Type B pancreatic cell (in vitro differentiated cells): ENCODE measurements at regions not wholly inside any gene's neighbourhood (a gene's known extent, or its start where the extent isn't known, plus 50 kb on each side); places are given as distances from the start of the nearest gene placed in this dataset.
"Not testable (repeated sequence)": the region's sequence is repeated elsewhere in the genome, so short reads cannot be mapped to it uniquely, and the experiment has no call there.

Source experiments
- DNase-seq: peaks from one replicate; pipeline ENCODE4 v3.0.0; 2021; ENCODE audit warnings: mixed read lengths; ENCODE audit not compliant: unreplicated experiment; ENCODE audit errors: extremely low spot score
- H3K27ac Mint-ChIP-seq: 2 replicates; pipeline ENCODE4 v1.8.0; 2021; ENCODE audit warnings: mild to moderate bottlenecking, mixed read lengths
- H3K27me3 Mint-ChIP-seq: 2 replicates; pipeline ENCODE4 v1.8.0; 2021; ENCODE audit warnings: mixed read lengths
- H3K36me3 Mint-ChIP-seq: 2 replicates; pipeline ENCODE4 v1.8.0; 2021; ENCODE audit warnings: mixed read lengths
- H3K4me1 Mint-ChIP-seq: one replicate; pipeline ENCODE4 v1.8.0; 2021; ENCODE audit warnings: mixed read lengths; ENCODE audit not compliant: unreplicated experiment
- H3K4me3 Mint-ChIP-seq: 2 replicates; pipeline ENCODE4 v1.8.0; 2021; ENCODE audit warnings: mild to moderate bottlenecking, mixed read lengths
- H3K9me3 Mint-ChIP-seq: 2 replicates; pipeline ENCODE4 v1.8.0; 2021; ENCODE audit warnings: mixed read lengths
- TF ChIP-seq, protein P1 (sequence below): fragments of 200-600 bp; sonication (generic); conservative IDR thresholded peaks from 2 replicates; pipeline ENCODE4 v1.5.0; 2021; ENCODE audit warnings: antibody characterized with exemption, mild to moderate bottlenecking

DNA sequence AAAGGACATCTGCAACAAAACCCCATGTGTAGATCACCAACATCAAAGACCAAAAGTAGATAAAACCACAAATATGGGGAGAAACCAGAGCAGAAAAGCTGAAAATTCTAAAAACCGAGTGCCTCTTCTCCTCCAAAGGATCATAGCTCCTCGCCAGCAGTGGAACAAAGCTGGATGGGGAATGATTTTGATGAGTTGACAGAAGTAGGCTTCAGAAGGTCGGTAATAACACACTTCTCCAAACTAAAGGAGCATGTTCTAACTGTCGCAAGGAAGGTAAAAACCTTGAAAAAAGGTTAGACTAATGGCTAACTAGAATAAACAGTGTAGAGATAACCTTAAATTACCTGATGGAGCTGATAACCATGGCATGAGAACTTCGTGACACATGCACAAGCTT, 109.9 kb upstream of the SYNCRIP start:
- no peak overlapping the region for H3K27ac Mint-ChIP-seq
- no peak overlapping the region for H3K4me3 Mint-ChIP-seq
- H3K9me3 Mint-ChIP-seq, result no peaks in the 10 kb centered on the region
- no peaks in the 10 kb centered on the region for H3K36me3 Mint-ChIP-seq
- no peak for DNase-seq
- H3K4me1 Mint-ChIP-seq, result no peaks in the 10 kb centered on the region
- H3K27me3 Mint-ChIP-seq, result no peaks in the 10 kb centered on the region
- TF ChIP-seq, protein P1, sequence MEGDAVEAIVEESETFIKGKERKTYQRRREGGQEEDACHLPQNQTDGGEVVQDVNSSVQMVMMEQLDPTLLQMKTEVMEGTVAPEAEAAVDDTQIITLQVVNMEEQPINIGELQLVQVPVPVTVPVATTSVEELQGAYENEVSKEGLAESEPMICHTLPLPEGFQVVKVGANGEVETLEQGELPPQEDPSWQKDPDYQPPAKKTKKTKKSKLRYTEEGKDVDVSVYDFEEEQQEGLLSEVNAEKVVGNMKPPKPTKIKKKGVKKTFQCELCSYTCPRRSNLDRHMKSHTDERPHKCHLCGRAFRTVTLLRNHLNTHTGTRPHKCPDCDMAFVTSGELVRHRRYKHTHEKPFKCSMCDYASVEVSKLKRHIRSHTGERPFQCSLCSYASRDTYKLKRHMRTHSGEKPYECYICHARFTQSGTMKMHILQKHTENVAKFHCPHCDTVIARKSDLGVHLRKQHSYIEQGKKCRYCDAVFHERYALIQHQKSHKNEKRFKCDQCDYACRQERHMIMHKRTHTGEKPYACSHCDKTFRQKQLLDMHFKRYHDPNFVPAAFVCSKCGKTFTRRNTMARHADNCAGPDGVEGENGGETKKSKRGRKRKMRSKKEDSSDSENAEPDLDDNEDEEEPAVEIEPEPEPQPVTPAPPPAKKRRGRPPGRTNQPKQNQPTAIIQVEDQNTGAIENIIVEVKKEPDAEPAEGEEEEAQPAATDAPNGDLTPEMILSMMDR, result no peak

DNA sequence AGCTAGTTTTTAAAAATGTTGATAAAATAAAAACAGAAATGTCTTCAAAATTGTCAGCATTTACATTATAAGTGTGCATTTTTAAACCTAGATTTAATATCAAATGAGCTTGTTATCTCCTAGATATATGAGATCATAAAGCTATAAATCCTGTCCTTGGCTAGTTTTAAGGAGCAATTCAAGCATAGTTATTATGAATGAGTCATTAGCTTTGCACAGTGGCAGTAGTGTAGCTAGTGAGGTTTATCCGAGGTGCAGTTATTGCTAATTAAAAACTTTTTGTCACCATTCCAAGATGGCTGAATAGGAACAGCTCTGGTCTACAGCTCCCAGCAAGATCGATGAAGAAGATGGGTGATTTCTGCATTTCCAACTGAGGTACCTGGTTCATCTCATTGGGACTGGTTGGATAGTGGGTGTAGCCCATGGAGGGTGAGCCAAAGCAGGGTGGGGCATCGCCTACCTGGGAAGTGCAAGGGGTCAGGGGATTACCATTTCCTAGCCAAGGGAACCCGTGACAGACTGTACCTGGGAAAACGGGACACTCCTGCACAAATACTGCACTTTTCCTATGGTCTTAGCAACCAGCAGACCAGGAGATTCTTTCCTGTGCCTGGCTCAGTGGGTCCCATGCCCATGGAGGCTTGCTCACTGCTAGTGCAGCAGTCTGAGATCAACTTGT, 108.8 kb upstream of the SYNCRIP start:
- TF ChIP-seq, protein P1, result no peak
- H3K36me3 Mint-ChIP-seq, result no peaks in the 10 kb centered on the region
- no peak overlapping the region for H3K4me3 Mint-ChIP-seq
- H3K4me1 Mint-ChIP-seq, result no peaks in the 10 kb centered on the region
- H3K9me3 Mint-ChIP-seq, result no peaks in the 10 kb centered on the region
- no peaks in the 10 kb centered on the region for H3K27me3 Mint-ChIP-seq
- DNase-seq, result no peak
- no peak overlapping the region for H3K27ac Mint-ChIP-seq

DNA sequence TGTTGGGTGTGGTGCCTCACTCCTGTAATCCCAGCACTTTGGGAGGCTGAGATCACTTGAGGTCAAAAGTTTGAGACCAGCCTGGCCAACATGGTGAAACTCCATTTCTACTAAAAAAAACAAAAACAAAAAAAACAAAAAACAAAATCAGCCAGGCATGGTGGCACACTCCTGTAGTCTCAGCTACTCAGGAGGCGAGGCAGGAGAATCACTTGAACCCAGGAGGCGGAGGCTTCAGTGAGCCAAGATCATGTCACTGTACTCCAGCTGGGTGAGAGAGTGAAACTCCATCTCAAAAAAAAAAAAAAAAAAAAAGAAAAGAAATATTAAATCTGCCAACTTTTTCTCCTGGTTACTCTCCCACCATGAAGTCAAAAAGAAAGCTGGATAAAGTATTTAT, 107.5 kb upstream of the SYNCRIP start:
- not testable (repeated sequence) for H3K27ac Mint-ChIP-seq, H3K9me3 Mint-ChIP-seq, H3K4me3 Mint-ChIP-seq, H3K27me3 Mint-ChIP-seq, DNase-seq, H3K4me1 Mint-ChIP-seq, H3K36me3 Mint-ChIP-seq

DNA sequence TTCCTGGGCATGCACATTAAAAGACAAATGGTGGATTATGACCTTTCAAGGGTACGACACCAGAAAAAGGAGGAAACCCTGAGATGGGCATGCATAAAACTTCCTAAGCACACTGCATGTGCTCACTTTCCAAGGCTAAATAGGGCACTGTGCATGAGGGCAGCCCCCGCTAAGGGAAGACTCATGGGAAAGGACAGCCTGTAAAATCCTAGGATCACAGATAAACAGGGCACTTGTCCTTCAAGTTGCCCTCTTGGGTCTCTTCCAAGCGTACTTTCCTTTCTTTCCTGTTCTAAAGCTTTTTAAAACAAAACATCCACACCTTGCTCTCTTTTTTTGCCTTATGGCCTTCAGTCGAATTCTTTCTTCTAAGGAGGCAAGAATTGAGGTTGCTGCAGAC, 106.5 kb upstream of the SYNCRIP start:
- Mint-ChIP-seq H3K9me3 (no peaks in the 10 kb centered on the region), H3K4me3 (no peak overlapping the region), H3K27ac (no peak overlapping the region), H3K4me1 (no peaks in the 10 kb centered on the region), H3K36me3 (no peaks in the 10 kb centered on the region), H3K27me3 (no peaks in the 10 kb centered on the region)
- TF ChIP-seq, protein P1, result no peak
- DNase-seq, result no peak

DNA sequence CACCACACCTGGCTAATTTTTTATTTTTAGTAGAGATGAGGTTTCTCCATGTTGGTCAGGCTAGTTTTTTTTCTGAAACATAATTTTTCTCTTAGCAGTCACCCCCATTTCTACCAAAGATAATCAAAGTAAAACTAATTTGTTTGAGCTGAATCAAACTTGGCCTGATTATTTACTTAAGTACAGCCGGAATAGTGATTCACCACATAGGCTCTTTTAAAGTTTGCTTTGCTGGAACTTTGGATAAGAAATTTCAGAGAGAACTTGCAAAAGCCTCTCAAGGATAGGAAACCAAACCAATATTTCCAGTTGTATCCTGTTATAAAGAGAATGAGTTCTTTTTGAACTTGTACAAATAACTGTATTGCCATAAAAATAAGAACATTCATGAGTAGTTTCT, 105.0 kb upstream of the SYNCRIP start:
- TF ChIP-seq, protein P1, result no peak
- Mint-ChIP-seq H3K9me3 (no peaks in the 10 kb centered on the region), H3K4me3 (no peak overlapping the region), H3K27ac (no peak overlapping the region), H3K4me1 (no peaks in the 10 kb centered on the region), H3K36me3 (no peaks in the 10 kb centered on the region), H3K27me3 (no peaks in the 10 kb centered on the region)
- DNase-seq, result no peak

DNA sequence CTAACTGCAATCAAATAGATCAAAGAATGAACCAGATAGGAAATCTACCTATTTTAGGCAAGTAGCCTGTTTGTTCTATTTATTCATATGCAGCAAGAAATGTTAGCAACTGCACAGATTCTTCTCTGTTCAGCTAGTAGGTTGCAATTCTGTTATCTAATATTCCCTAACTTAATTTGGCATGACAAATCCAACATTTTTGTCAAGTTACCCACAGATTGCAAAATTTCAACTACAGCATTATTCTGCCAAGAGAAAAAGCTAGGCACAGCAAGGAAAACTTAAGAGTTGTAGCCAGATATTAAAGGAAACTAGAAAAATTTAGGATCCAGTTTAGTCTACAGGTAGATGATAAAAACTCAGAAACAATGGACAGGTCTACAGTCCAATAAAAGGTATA, 104.4 kb upstream of the SYNCRIP start:
- Mint-ChIP-seq H3K27ac (no peak overlapping the region), H3K4me3 (no peak overlapping the region), H3K27me3 (no peaks in the 10 kb centered on the region), H3K36me3 (no peaks in the 10 kb centered on the region), H3K9me3 (no peaks in the 10 kb centered on the region), H3K4me1 (no peaks in the 10 kb centered on the region)
- DNase-seq, result no peak
- TF ChIP-seq, protein P1, result no peak
